ENCODE measurements at regions not wholly inside any gene's neighbourhood (a gene's known extent, or its start where the extent isn't known, plus 50 kb on each side); places are given as distances from the start of the nearest gene placed in this dataset.

GRCh38 chr11:112542479-112542878 lies 281.8 kb upstream of the PLET1 start:
- no peaks in the 10 kb centered on the region for H3K36me3 ChIP-seq (ENCODE audit: control insufficient read depth, low read length)
- no peaks in the 10 kb centered on the region for H3K9me3 ChIP-seq (ENCODE audit: control insufficient read depth, insufficient read depth, low read length)
- no peaks in the 10 kb centered on the region for H3F3A ChIP-seq (ENCODE audit: control insufficient read depth, insufficient read depth)
- H3K4me3 ChIP-seq (ENCODE audit: low read length) = no peak overlapping the region
- no peaks in the 10 kb centered on the region; the same call in 1 of the 2 replicates for H3K9me2 ChIP-seq (replicated peaks; ENCODE audit: control insufficient read depth, low read length)
- no peaks in the 10 kb centered on the region for H3K79me2 ChIP-seq (ENCODE audit: control insufficient read depth, low read length)
- H3K4me1 ChIP-seq (ENCODE audit: control insufficient read depth, low read length) = no peaks in the 10 kb centered on the region
- no peaks in the 10 kb centered on the region for H3K27me3 ChIP-seq (ENCODE audit: control insufficient read depth, low read length)
- no peak overlapping the region for H3K4me2 ChIP-seq (ENCODE audit: low read length)
- H4K20me1 ChIP-seq (ENCODE audit: control insufficient read depth, insufficient read depth, low read depth, low read length) = no peaks in the 10 kb centered on the region
- TF ChIP-seq CTCF (IDR thresholded peaks at IDR 0.05; ENCODE audit: low read depth, low read length, poor library complexity, severe bottlenecking) (no peak), EZH2phosphoT487 (IDR thresholded peaks at IDR 0.05; ENCODE audit: borderline replicate concordance, low read length) (no peak)
- H3K27ac ChIP-seq (ENCODE audit: low read depth, low read length) = no peak overlapping the region

- Histone ChIP-seq H3K9me2 (replicated peaks; ENCODE audit: control insufficient read depth, low read length) (no peaks in the 10 kb centered on the region; the same call in 1 of the 2 replicates), H4K20me1 (ENCODE audit: control insufficient read depth, insufficient read depth, low read depth, low read length) (no peaks in the 10 kb centered on the region), H3K9me3 (ENCODE audit: control insufficient read depth, insufficient read depth, low read length) (no peaks in the 10 kb centered on the region), H3K79me2 (ENCODE audit: control insufficient read depth, low read length) (no peaks in the 10 kb centered on the region), H3K27me3 (ENCODE audit: control insufficient read depth, low read length) (no peaks in the 10 kb centered on the region), H3K4me2 (ENCODE audit: low read length) (no peak overlapping the region), H3K4me3 (ENCODE audit: low read length) (no peak overlapping the region), H3K36me3 (ENCODE audit: control insufficient read depth, low read length) (no peaks in the 10 kb centered on the region), H3F3A (ENCODE audit: control insufficient read depth, insufficient read depth) (no peaks in the 10 kb centered on the region), H3K4me1 (ENCODE audit: control insufficient read depth, low read length) (no peaks in the 10 kb centered on the region), H3K27ac (ENCODE audit: low read depth, low read length) (no peak overlapping the region)
- TF ChIP-seq CTCF (IDR thresholded peaks at IDR 0.05; ENCODE audit: low read depth, low read length, poor library complexity, severe bottlenecking) (no peak), EZH2phosphoT487 (IDR thresholded peaks at IDR 0.05; ENCODE audit: borderline replicate concordance, low read length) (no peak)
Measured at GRCh38 chr11:112543390-112543789, 282.7 kb upstream of the PLET1 start.

GRCh38 chr11:112548641-112549040 lies 288.0 kb upstream of the PLET1 start:
- Histone ChIP-seq H3K4me2 (ENCODE audit: low read length) (no peak overlapping the region), H3K27me3 (ENCODE audit: control insufficient read depth, low read length) (peaks cover 10% of the 10 kb centered on the region), H3K4me1 (ENCODE audit: control insufficient read depth, low read length) (no peaks in the 10 kb centered on the region), H3K36me3 (ENCODE audit: control insufficient read depth, low read length) (no peaks in the 10 kb centered on the region), H3K9me3 (ENCODE audit: control insufficient read depth, insufficient read depth, low read length) (no peaks in the 10 kb centered on the region), H3K79me2 (ENCODE audit: control insufficient read depth, low read length) (no peaks in the 10 kb centered on the region), H3F3A (ENCODE audit: control insufficient read depth, insufficient read depth) (no peaks in the 10 kb centered on the region), H3K4me3 (ENCODE audit: low read length) (no peak overlapping the region), H3K27ac (ENCODE audit: low read depth, low read length) (no peak overlapping the region), H3K9me2 (replicated peaks; ENCODE audit: control insufficient read depth, low read length) (no peaks in the 10 kb centered on the region), H4K20me1 (ENCODE audit: control insufficient read depth, insufficient read depth, low read depth, low read length) (no peaks in the 10 kb centered on the region)
- TF ChIP-seq EZH2phosphoT487 (IDR thresholded peaks at IDR 0.05; ENCODE audit: borderline replicate concordance, low read length) (no peak), CTCF (IDR thresholded peaks at IDR 0.05; ENCODE audit: low read depth, low read length, poor library complexity, severe bottlenecking) (no peak)

Measured in DOHH2 (cell line).